OCI-LY1 (cell line): ENCODE measurements at regions not wholly inside any gene's neighbourhood (a gene's known extent, or its start where the extent isn't known, plus 50 kb on each side); places are given as distances from the start of the nearest gene placed in this dataset.
"Not testable (repeated sequence)": the region's sequence is repeated elsewhere in the genome, so short reads cannot be mapped to it uniquely, and the experiment has no call there.

Experiments used
- H2AFZ ChIP-seq: fragments of 200-600 bp; sonication (generic), shearing (Covaris generic); 2 replicates; pipeline ENCODE4 v1.6.0; 2014; ENCODE audit warnings: antibody characterized with exemption, mild to moderate bottlenecking, low read length
- H3F3A ChIP-seq: fragments of 200-600 bp; sonication (generic), shearing (Covaris generic); 2 replicates; pipeline ENCODE4 v1.6.0; 2014; ENCODE audit warnings: mild to moderate bottlenecking, antibody characterized with exemption, low read length, moderate library complexity; ENCODE audit not compliant: insufficient read depth
- H3K27ac ChIP-seq: fragments of 200-600 bp; sonication (generic); 2 replicates; pipeline ENCODE4 v1.5.1; 2014; ENCODE audit warnings: low read length, mixed run types, mild to moderate bottlenecking, low read depth; ENCODE audit not compliant: poor library complexity, severe bottlenecking
- H3K27me3 ChIP-seq: fragments of 200-600 bp; sonication (generic); 2 replicates; pipeline ENCODE4 v1.6.0; 2014; ENCODE audit warnings: antibody characterized with exemption, mild to moderate bottlenecking, low read length, moderate library complexity; ENCODE audit not compliant: insufficient read depth
- H3K36me3 ChIP-seq: fragments of 200-600 bp; sonication (generic); 2 replicates; pipeline ENCODE4 v1.6.1; 2014; ENCODE audit warnings: mild to moderate bottlenecking, antibody characterized with exemption, low read length, moderate library complexity, mixed read lengths; ENCODE audit not compliant: insufficient read depth
- H3K4me1 ChIP-seq: fragments of 200-600 bp; sonication (generic); 2 replicates; pipeline ENCODE4 v1.5.1; 2014; ENCODE audit warnings: mild to moderate bottlenecking, low read length, moderate library complexity; ENCODE audit not compliant: insufficient read depth, severe bottlenecking
- H3K4me2 ChIP-seq: fragments of 200-600 bp; sonication (generic), shearing (Covaris generic); 2 replicates; pipeline ENCODE4 v1.6.1; 2014; ENCODE audit warnings: low read length
- H3K4me3 ChIP-seq: fragments of 200-600 bp; sonication (generic); 2 replicates; pipeline ENCODE4 v1.5.1; 2014; ENCODE audit warnings: low read length, low read depth, mild to moderate bottlenecking, mixed read lengths; ENCODE audit not compliant: poor library complexity, severe bottlenecking
- H3K79me2 ChIP-seq: fragments of 200-600 bp; shearing (Covaris generic); 2 replicates; pipeline ENCODE4 v1.6.1; 2016; ENCODE audit warnings: mixed run types, low read length, mixed read lengths; ENCODE audit not compliant: insufficient read depth
- H3K9ac ChIP-seq: fragments of 200-600 bp; sonication (generic), shearing (Covaris generic); 2 replicates; pipeline ENCODE4 v1.6.1; 2014; ENCODE audit warnings: mild to moderate bottlenecking, low read length, mixed read lengths
- H3K9me2 ChIP-seq: fragments of 200-600 bp; sonication (generic), shearing (Covaris generic); 2 replicates; pipeline ENCODE4 v1.6.1; 2014; ENCODE audit warnings: low read depth, mild to moderate bottlenecking, low read length, mixed read lengths
- H3K9me3 ChIP-seq: fragments of 200-600 bp; shearing (Covaris generic); 2 replicates; pipeline ENCODE4 v1.6.1; 2014; ENCODE audit warnings: low read length, mixed read lengths
- H4K20me1 ChIP-seq: fragments of 200-600 bp; sonication (generic), shearing (Covaris generic); 2 replicates; pipeline ENCODE4 v1.6.0; 2016; ENCODE audit warnings: mild to moderate bottlenecking, low read length; ENCODE audit not compliant: insufficient read depth
- EZH2 ChIP-seq: fragments of 200-600 bp; sonication (generic), shearing (Covaris generic); IDR thresholded peaks from 2 replicates; pipeline ENCODE4 v1.8.0; 2017; ENCODE audit warnings: borderline replicate concordance, mixed run types, mild to moderate bottlenecking, antibody characterized with exemption, low read length, moderate library complexity, mixed read lengths
- TF ChIP-seq, protein P1 (sequence below): fragments of 200-600 bp; sonication (generic), shearing (Covaris generic); IDR thresholded peaks from 2 replicates; pipeline ENCODE4 v1.5.1; 2017; ENCODE audit warnings: mild to moderate bottlenecking, antibody characterized with exemption, low read length, moderate library complexity, mixed read lengths

- Histone ChIP-seq H3K4me2 (no peak overlapping the region), H3K9me2 (no peaks in the 10 kb centered on the region), H4K20me1 (no peaks in the 10 kb centered on the region), H3K9me3 (no peaks in the 10 kb centered on the region), H3K27ac (no peak overlapping the region), H3K9ac (no peak overlapping the region), H3K4me1 (no peaks in the 10 kb centered on the region), H3K36me3 (no peaks in the 10 kb centered on the region), H3K4me3 (no peak overlapping the region), H3K27me3 (no peaks in the 10 kb centered on the region), H3K79me2 (no peaks in the 10 kb centered on the region), H2AFZ (no peak overlapping the region), H3F3A (no peaks in the 10 kb centered on the region)
- TF ChIP-seq EZH2 = no peak
- TF ChIP-seq, protein P1, sequence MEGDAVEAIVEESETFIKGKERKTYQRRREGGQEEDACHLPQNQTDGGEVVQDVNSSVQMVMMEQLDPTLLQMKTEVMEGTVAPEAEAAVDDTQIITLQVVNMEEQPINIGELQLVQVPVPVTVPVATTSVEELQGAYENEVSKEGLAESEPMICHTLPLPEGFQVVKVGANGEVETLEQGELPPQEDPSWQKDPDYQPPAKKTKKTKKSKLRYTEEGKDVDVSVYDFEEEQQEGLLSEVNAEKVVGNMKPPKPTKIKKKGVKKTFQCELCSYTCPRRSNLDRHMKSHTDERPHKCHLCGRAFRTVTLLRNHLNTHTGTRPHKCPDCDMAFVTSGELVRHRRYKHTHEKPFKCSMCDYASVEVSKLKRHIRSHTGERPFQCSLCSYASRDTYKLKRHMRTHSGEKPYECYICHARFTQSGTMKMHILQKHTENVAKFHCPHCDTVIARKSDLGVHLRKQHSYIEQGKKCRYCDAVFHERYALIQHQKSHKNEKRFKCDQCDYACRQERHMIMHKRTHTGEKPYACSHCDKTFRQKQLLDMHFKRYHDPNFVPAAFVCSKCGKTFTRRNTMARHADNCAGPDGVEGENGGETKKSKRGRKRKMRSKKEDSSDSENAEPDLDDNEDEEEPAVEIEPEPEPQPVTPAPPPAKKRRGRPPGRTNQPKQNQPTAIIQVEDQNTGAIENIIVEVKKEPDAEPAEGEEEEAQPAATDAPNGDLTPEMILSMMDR = no peak
These were observed 209.4 kb upstream of the ATP6AP2 start for GRCh38 chrX:40371376-40371775.

- Histone ChIP-seq H3F3A (no peaks in the 10 kb centered on the region), H3K4me2 (no peak overlapping the region), H3K9me3 (no peaks in the 10 kb centered on the region), H2AFZ (no peak overlapping the region), H3K36me3 (no peaks in the 10 kb centered on the region), H3K79me2 (no peaks in the 10 kb centered on the region), H3K27ac (no peak overlapping the region), H3K9me2 (no peaks in the 10 kb centered on the region), H3K4me3 (no peak overlapping the region), H3K9ac (no peak overlapping the region), H3K27me3 (no peaks in the 10 kb centered on the region), H4K20me1 (no peaks in the 10 kb centered on the region), H3K4me1 (no peaks in the 10 kb centered on the region)
- TF ChIP-seq, protein P1 = no peak
- no peak for TF ChIP-seq EZH2
These were observed 212.1 kb upstream of the ATP6AP2 start for GRCh38 chrX:40368611-40369061.

GRCh38 chrX:40366661-40367060 lies 214.1 kb upstream of the ATP6AP2 start:
- Histone ChIP-seq H2AFZ (no peak overlapping the region), H3K27ac (no peak overlapping the region), H4K20me1 (no peaks in the 10 kb centered on the region), H3K9me3 (no peaks in the 10 kb centered on the region), H3K4me3 (no peak overlapping the region), H3K9me2 (no peaks in the 10 kb centered on the region), H3K9ac (no peak overlapping the region), H3K27me3 (no peaks in the 10 kb centered on the region), H3K79me2 (no peaks in the 10 kb centered on the region), H3K4me1 (no peaks in the 10 kb centered on the region), H3K36me3 (no peaks in the 10 kb centered on the region), H3F3A (no peaks in the 10 kb centered on the region), H3K4me2 (no peak overlapping the region)
- TF ChIP-seq, protein P1 = no peak
- no peak for TF ChIP-seq EZH2

DNA sequence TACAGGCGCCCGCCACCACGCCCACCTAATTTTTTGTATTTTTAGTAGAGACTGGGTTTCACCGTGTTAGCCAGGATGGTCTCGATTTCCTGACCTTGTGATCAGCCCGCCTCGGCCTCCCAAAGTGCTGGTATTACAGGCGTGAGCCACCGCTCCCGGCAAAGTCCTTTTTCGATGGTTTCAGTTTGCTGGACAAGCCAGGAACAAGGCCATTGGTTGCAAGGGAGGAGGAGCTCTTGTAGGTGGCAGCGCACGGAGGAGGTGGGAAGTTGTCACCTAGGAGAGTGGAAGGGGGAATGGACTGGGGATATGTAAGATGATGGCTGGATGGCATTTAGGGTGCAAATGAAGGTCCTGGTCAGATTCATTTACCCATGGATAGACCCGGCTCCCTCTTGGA lies 218.5 kb upstream of the ATP6AP2 start:
- not testable (repeated sequence) for H3K9me3 ChIP-seq, H3F3A ChIP-seq, H3K9ac ChIP-seq, H3K27ac ChIP-seq, H3K9me2 ChIP-seq, H2AFZ ChIP-seq, H3K36me3 ChIP-seq, H3K4me1 ChIP-seq, H4K20me1 ChIP-seq, H3K4me2 ChIP-seq, H3K27me3 ChIP-seq, H3K4me3 ChIP-seq, H3K79me2 ChIP-seq
